Keratinocyte (primary cell): ENCODE measurements at regions not wholly inside any gene's neighbourhood (a gene's known extent, or its start where the extent isn't known, plus 50 kb on each side); places are given as distances from the start of the nearest gene placed in this dataset.

ENCODE experiments used
- EZH2 ChIP-seq: IDR thresholded peaks from one replicate; pipeline ENCODE4 v1.6.1; 2012; ENCODE audit warnings: inconsistent platforms, mild to moderate bottlenecking, low read length, moderate library complexity
- TF ChIP-seq, protein P1 (sequence below), 3 experiments: IDR thresholded peaks in 1 of 3; conservative IDR thresholded peaks in 1 of 3; optimal IDR thresholded peaks in 1 of 3; 2 replicates in 2 of 3; 3 replicates in 1 of 3; pipeline versions ENCODE3 to v1.5.1; 2011; ENCODE audit warnings: low read length in 3 of 3, mild to moderate bottlenecking in 3 of 3, moderate library complexity in 2 of 3, control low read depth in 1 of 3, inconsistent platforms in 1 of 3; ENCODE audit not compliant: insufficient read depth in 2 of 3; ENCODE audit errors: extremely low read depth in 1 of 3

DNA sequence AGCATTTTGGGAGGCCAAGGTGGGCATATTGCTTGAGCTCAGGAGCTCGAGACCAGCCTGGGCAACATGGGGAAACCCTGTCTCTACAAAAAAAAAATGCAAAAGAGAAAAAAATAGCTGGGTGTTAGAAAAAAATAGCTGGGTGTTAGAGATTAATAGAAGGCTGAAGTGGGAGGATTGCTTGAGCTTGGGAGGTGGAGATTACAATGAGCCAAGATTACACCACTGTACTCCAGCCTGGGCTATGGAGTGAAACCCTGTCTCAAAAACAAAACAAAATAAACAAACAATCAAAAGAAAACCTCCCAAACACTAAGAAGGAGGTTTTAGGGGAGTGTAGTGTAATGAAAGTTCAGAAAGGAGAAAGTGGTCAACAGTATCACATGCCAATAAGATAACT lies 202.1 kb downstream of the FLRT2 start:
- no peak for TF ChIP-seq EZH2
- TF ChIP-seq, protein P1, sequence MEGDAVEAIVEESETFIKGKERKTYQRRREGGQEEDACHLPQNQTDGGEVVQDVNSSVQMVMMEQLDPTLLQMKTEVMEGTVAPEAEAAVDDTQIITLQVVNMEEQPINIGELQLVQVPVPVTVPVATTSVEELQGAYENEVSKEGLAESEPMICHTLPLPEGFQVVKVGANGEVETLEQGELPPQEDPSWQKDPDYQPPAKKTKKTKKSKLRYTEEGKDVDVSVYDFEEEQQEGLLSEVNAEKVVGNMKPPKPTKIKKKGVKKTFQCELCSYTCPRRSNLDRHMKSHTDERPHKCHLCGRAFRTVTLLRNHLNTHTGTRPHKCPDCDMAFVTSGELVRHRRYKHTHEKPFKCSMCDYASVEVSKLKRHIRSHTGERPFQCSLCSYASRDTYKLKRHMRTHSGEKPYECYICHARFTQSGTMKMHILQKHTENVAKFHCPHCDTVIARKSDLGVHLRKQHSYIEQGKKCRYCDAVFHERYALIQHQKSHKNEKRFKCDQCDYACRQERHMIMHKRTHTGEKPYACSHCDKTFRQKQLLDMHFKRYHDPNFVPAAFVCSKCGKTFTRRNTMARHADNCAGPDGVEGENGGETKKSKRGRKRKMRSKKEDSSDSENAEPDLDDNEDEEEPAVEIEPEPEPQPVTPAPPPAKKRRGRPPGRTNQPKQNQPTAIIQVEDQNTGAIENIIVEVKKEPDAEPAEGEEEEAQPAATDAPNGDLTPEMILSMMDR (optimal IDR thresholded peaks at IDR 0.05 in 1 of 3, IDR thresholded peaks at IDR 0.05 in 1 of 3, conservative IDR thresholded peaks at IDR 0.05 in 1 of 3; ENCODE audit: extremely low read depth in 1 of 3, insufficient read depth in 2 of 3, low read length in 3 of 3), result no peak
